Natural killer cell (primary cell): ENCODE measurements at regions not wholly inside any gene's neighbourhood (a gene's known extent, or its start where the extent isn't known, plus 50 kb on each side); places are given as distances from the start of the nearest gene placed in this dataset.
A peak's percentile ranks its signal among the peaks of the same experiment; 100 is the strongest.
"Not testable (repeated sequence)": the region's sequence is repeated elsewhere in the genome, so short reads cannot be mapped to it uniquely, and the experiment has no call there.

Experiments used
- ATAC-seq, 3 donors: fragments of 150-1000 bp in 2 of 3; fragments of 200-7000 bp in 1 of 3; cut with Tn5 transposase; 1 replicate in 1 of 3; 2 replicates in 2 of 3; pipeline ENCODE4 v1.10.0; 2021; ENCODE audit warnings: mild to moderate bottlenecking in 2 of 3, moderate library complexity in 2 of 3
- DNase-seq, 2 donors: peaks; one replicate each; pipeline versions ENCODE4 v3.0.0 to v3.0.0-alpha.2; 2013 to 2021; ENCODE audit warnings: mixed read lengths in 1 of 2
- H3K27ac ChIP-seq: one replicate; pipeline ENCODE4 v1.5.1; 2013; ENCODE audit warnings: mild to moderate bottlenecking, low read length
- H3K27me3 ChIP-seq: one replicate; pipeline ENCODE4 v1.6.1; 2013; ENCODE audit warnings: low read length; ENCODE audit not compliant: control insufficient read depth, insufficient read depth
- H3K36me3 ChIP-seq: one replicate; pipeline ENCODE4 v1.6.1; 2013; ENCODE audit warnings: low read length; ENCODE audit not compliant: control insufficient read depth, insufficient read depth
- H3K4me1 ChIP-seq: one replicate; pipeline ENCODE4 v1.6.1; 2013; ENCODE audit warnings: low read length; ENCODE audit not compliant: control insufficient read depth, insufficient read depth
- H3K4me3 ChIP-seq: one replicate; pipeline ENCODE4 v1.5.1; 2013; ENCODE audit warnings: low read length
- H3K9me3 ChIP-seq: one replicate; pipeline ENCODE4 v1.6.1; 2013; ENCODE audit warnings: low read length; ENCODE audit not compliant: control insufficient read depth, insufficient read depth
- H3K27ac Mint-ChIP-seq, 2 donors: one replicate each; pipeline ENCODE4 v1.8.0; 2022; ENCODE audit warnings: mild to moderate bottlenecking in 2 of 2, mixed read lengths in 2 of 2, moderate library complexity in 1 of 2
- H3K27me3 Mint-ChIP-seq, 2 donors: one replicate each; pipeline ENCODE4 v1.8.0; 2022; ENCODE audit warnings: low read depth in 2 of 2, mixed read lengths in 2 of 2
- H3K36me3 Mint-ChIP-seq: one replicate; pipeline ENCODE4 v1.8.0; 2022; ENCODE audit warnings: mixed read lengths
- H3K4me1 Mint-ChIP-seq, 2 donors: one replicate each; pipeline ENCODE4 v1.8.0; 2022; ENCODE audit warnings: mixed read lengths in 2 of 2
- H3K4me3 Mint-ChIP-seq: one replicate; pipeline ENCODE4 v1.8.0; 2022; ENCODE audit warnings: mild to moderate bottlenecking, moderate library complexity, mixed read lengths
- H3K9me3 Mint-ChIP-seq, 2 donors: one replicate each; pipeline ENCODE4 v1.8.0; 2022; ENCODE audit warnings: mixed read lengths in 2 of 2
- CTCF ChIP-seq: fragments of 200-600 bp; IDR thresholded peaks from one replicate; pipeline ENCODE4 v1.8.0; 2022; ENCODE audit warnings: antibody characterized with exemption
- WGBS: methylation state at CpG from one replicate; pipeline ENCODE4 v1.1.7; 2013; ENCODE audit warnings: missing lambda C conversion rate; ENCODE audit not compliant: insufficient coverage; 5-methylcytosine and 5-hydroxymethylcytosine counted together
- intact Hi-C: fragments of 100-400 bp; cut with micrococcal nuclease; formaldehyde crosslinking; loops from one replicate; pipeline ENCODE4 v1.14.2; 2022

- H3K4me3 Mint-ChIP-seq, H3K27me3 ChIP-seq, H3K4me1 ChIP-seq, H3K9me3 Mint-ChIP-seq, DNase-seq, H3K36me3 ChIP-seq, H3K4me3 ChIP-seq, H3K4me1 Mint-ChIP-seq, H3K27ac Mint-ChIP-seq, H3K36me3 Mint-ChIP-seq, H3K27me3 Mint-ChIP-seq, ATAC-seq, intact Hi-C loops, H3K27ac ChIP-seq, H3K9me3 ChIP-seq: not testable (repeated sequence)
- 100% methylated on average over 7 of the region's 15 CpGs for WGBS
Measured at GRCh38 chrX:123788193-123788592, 55.3 kb upstream of the THOC2 start.

GRCh38 chrX:123788744-123789143 is 55.9 kb upstream of the THOC2 start:
- Histone ChIP-seq H3K9me3 (no peaks in the 10 kb centered on the region), H3K4me1 (peaks cover 3% of the 10 kb centered on the region), H3K36me3 (no peaks in the 10 kb centered on the region), H3K27me3 (no peaks in the 10 kb centered on the region), H3K27ac (no peak overlapping the region), H3K4me3 (no peak overlapping the region)
- Mint-ChIP-seq H3K27ac (no peak overlapping the region), H3K4me3 (no peak overlapping the region), H3K4me1 (peaks cover 0 to 4% of the 10 kb centered on the region in 2 donors), H3K27me3 (no peaks in the 10 kb centered on the region), H3K36me3 (no peaks in the 10 kb centered on the region), H3K9me3 (no peaks in the 10 kb centered on the region)
- intact Hi-C loops = no loop called here
- no peak for ATAC-seq
- TF ChIP-seq CTCF = no peak
- no peak for DNase-seq

GRCh38 chrX:123797543-123798447 is 62.1 kb upstream of the XIAP start:
- no peaks in the 10 kb centered on the region for H3K9me3 ChIP-seq
- no peaks in the 10 kb centered on the region for H3K9me3 Mint-ChIP-seq
- no peaks in the 10 kb centered on the region for H3K4me1 ChIP-seq
- H3K27ac ChIP-seq = no peak overlapping the region
- H3K4me1 Mint-ChIP-seq = peaks cover 0 to 5% of the 10 kb centered on the region in 2 donors
- H3K36me3 ChIP-seq = no peaks in the 10 kb centered on the region
- peak in 2 of 3 donors; percentile 21 to 40 for ATAC-seq
- H3K36me3 Mint-ChIP-seq = no peaks in the 10 kb centered on the region
- no peaks in the 10 kb centered on the region for H3K27me3 ChIP-seq
- H3K27ac Mint-ChIP-seq = no peak overlapping the region
- no peak for DNase-seq
- intact Hi-C loops = no loop called here
- H3K4me3 ChIP-seq = no peak overlapping the region
- 76% methylated on average over 4 of the region's 8 CpGs for WGBS
- H3K27me3 Mint-ChIP-seq = no peaks in the 10 kb centered on the region
- TF ChIP-seq CTCF = no peak
- no peak overlapping the region for H3K4me3 Mint-ChIP-seq

GRCh38 chrX:123798706-123799430 is 61.0 kb upstream of the XIAP start:
- not testable (repeated sequence) for H3K27ac Mint-ChIP-seq

More at GRCh38 chrX:123798706-123799430, 61.0 kb upstream of the XIAP start:
- H3K27ac ChIP-seq, intact Hi-C loops, DNase-seq, H3K27me3 ChIP-seq, H3K4me3 ChIP-seq, H3K4me1 Mint-ChIP-seq, H3K27me3 Mint-ChIP-seq, H3K9me3 Mint-ChIP-seq, H3K36me3 ChIP-seq, H3K9me3 ChIP-seq, H3K36me3 Mint-ChIP-seq, H3K4me3 Mint-ChIP-seq, H3K4me1 ChIP-seq, ATAC-seq: not testable (repeated sequence)
- WGBS = 88% methylated on average over 9 of the region's 13 CpGs
